ENCODE measurements at regions not wholly inside any gene's neighbourhood (a gene's known extent, or its start where the extent isn't known, plus 50 kb on each side); places are given as distances from the start of the nearest gene placed in this dataset.

- Histone ChIP-seq H3K9me3 (no peaks in the 10 kb centered on the region), H3K27me3 (no peaks in the 10 kb centered on the region), H3K4me3 (ENCODE audit: low read depth in 1 of 2, low read length in 1 of 2) (no peak overlapping the region), H3K27ac (no peak overlapping the region), H3K4me1 (ENCODE audit: control insufficient read depth in 1 of 2, insufficient read depth in 1 of 2, low read depth in 1 of 2, low read length in 1 of 2) (no peaks in the 10 kb centered on the region), H3K36me3 (no peaks in the 10 kb centered on the region)
- no peak for TF ChIP-seq CTCF (IDR thresholded peaks at IDR 0.05)
Measured at GRCh38 chr4:137660211-137660610, 127.9 kb upstream of the PCDH18 start.

- no peak for TF ChIP-seq CTCF (IDR thresholded peaks at IDR 0.05)
- Histone ChIP-seq H3K27me3 (no peaks in the 10 kb centered on the region), H3K36me3 (no peaks in the 10 kb centered on the region), H3K4me1 (ENCODE audit: control insufficient read depth in 1 of 2, insufficient read depth in 1 of 2, low read depth in 1 of 2, low read length in 1 of 2) (no peaks in the 10 kb centered on the region), H3K27ac (no peak overlapping the region), H3K4me3 (ENCODE audit: low read depth in 1 of 2, low read length in 1 of 2) (no peak overlapping the region), H3K9me3 (no peaks in the 10 kb centered on the region)
Measured at GRCh38 chr4:137659431-137659830, 127.1 kb upstream of the PCDH18 start.

- no peaks in the 10 kb centered on the region for H3K4me1 ChIP-seq (ENCODE audit: control insufficient read depth in 1 of 2, insufficient read depth in 1 of 2, low read depth in 1 of 2, low read length in 1 of 2)
- H3K27me3 ChIP-seq = no peaks in the 10 kb centered on the region
- no peak for TF ChIP-seq CTCF (IDR thresholded peaks at IDR 0.05)
- H3K9me3 ChIP-seq = no peaks in the 10 kb centered on the region
- H3K4me3 ChIP-seq (ENCODE audit: low read depth in 1 of 2, low read length in 1 of 2) = no peak overlapping the region
- H3K27ac ChIP-seq = no peak overlapping the region
- no peaks in the 10 kb centered on the region for H3K36me3 ChIP-seq
Measured at GRCh38 chr4:137656661-137657060, 124.4 kb upstream of the PCDH18 start.

GRCh38 chr4:137655302-137655701 is 123.0 kb upstream of the PCDH18 start:
- TF ChIP-seq CTCF (IDR thresholded peaks at IDR 0.05) = no peak
- Histone ChIP-seq H3K4me3 (ENCODE audit: low read depth in 1 of 2, low read length in 1 of 2) (no peak overlapping the region), H3K9me3 (no peaks in the 10 kb centered on the region), H3K4me1 (ENCODE audit: control insufficient read depth in 1 of 2, insufficient read depth in 1 of 2, low read depth in 1 of 2, low read length in 1 of 2) (no peaks in the 10 kb centered on the region), H3K27ac (no peak overlapping the region), H3K36me3 (no peaks in the 10 kb centered on the region), H3K27me3 (no peaks in the 10 kb centered on the region)

GRCh38 chr4:137651128-137651527 is 118.8 kb upstream of the PCDH18 start:
- no peak for TF ChIP-seq CTCF (IDR thresholded peaks at IDR 0.05)
- H3K4me3 ChIP-seq (ENCODE audit: low read depth in 1 of 2, low read length in 1 of 2) = no peak overlapping the region
- H3K27ac ChIP-seq = no peak overlapping the region
- H3K4me1 ChIP-seq (ENCODE audit: control insufficient read depth in 1 of 2, insufficient read depth in 1 of 2, low read depth in 1 of 2, low read length in 1 of 2) = no peaks in the 10 kb centered on the region
- H3K36me3 ChIP-seq = no peaks in the 10 kb centered on the region
- H3K9me3 ChIP-seq = no peaks in the 10 kb centered on the region
- no peaks in the 10 kb centered on the region for H3K27me3 ChIP-seq

Measured in neutrophil (primary cell).